HG02870 (cell line): ENCODE measurements at regions not wholly inside any gene's neighbourhood (a gene's known extent, or its start where the extent isn't known, plus 50 kb on each side); places are given as distances from the start of the nearest gene placed in this dataset.
"Not testable (repeated sequence)": the region's sequence is repeated elsewhere in the genome, so short reads cannot be mapped to it uniquely, and the experiment has no call there.

Experiments
- ATAC-seq: cut with Tn5 transposase; IDR thresholded peaks from one replicate; pipeline ENCODE4 v1.9.1; 2021; ENCODE audit warnings: mild to moderate bottlenecking, moderate library complexity; ENCODE audit not compliant: unreplicated experiment

GRCh38 chr7:79664884-79665676 lies 211.6 kb upstream of the MAGI2 start:
- no peak for ATAC-seq

GRCh38 chr7:79658304-79658703 lies 204.8 kb upstream of the MAGI2 start:
- ATAC-seq: no peak

DNA sequence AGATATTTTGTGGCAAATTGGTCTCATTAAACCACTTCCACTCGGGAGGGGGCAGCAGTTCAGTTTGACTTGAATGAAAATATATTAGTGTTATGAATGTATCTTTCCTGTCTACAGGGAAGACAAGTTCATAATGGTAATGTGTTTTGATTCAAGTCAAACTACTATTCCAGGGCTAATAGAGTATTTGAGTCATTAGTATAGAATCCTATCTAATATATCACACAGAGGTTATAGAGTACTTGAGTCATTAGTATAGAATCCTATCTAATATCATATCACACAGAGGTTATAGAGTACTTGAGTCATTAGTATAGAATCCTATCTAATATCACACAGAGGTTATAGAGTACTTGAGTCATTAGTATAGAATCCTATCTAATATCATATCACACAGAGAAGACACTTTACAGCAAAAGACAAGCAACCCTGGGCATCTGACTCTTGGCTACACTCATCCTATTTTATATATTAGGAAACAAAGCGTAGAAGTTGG lies 199.7 kb upstream of the MAGI2 start:
- ATAC-seq: no peak

DNA sequence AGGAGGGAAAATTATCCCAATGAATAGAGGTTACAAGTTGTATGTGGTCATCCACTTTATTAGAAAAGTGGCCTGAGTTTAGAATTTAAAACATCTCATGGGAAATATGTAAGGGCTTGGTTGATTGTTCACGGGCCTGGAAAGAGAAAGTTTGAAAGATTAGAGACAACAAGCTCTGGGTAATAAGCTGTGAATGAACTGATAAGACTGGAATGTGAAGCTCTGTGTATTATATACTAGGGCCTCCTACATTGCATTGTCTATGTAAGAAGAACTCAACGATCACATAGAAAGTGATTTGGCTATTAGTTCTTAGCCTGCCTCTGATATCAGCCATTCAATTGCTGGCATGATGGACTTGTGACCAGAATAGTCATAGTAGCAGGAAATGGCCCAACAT lies 199.2 kb upstream of the MAGI2 start:
- no peak for ATAC-seq

DNA sequence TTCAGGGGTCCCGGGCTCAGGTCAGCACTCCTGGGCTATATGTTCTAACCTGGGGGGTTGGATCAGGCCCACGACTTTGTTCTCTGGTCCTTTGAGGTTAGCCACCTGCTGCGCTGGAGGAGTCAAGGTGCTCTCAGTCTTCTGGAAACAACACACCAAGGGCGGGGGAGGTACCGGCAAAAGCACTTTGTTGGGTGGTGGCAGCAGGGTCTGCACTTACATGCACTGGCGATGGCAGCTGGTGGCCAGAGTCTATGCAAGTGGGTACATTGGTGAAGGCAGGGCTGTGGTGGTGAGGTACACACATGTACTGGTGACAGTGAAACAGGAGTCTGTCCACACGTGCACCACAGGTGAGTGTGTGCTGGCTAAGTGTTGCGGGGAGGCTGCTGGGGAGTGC lies 194.2 kb upstream of the MAGI2 start:
- ATAC-seq: no peak

DNA sequence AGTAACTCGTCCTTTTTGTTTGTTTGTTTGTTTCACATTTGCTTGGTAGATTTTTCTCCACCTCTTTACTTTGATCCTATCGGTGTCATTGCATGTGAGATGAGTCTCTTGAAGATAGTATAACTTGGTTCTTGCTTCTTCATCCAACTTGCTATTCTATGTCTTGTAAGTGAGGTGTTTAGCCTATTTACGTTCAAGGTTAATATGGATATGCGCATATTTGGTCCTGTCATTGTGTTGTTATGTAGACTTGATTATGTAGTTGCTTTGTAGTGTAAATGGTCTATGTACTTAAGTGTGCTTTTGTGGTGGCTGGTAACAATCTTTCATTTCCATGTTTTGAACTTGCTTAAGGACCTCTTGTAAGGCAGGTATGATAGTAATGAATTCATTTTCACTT lies 192.8 kb upstream of the MAGI2 start:
- no peak for ATAC-seq

- ATAC-seq: no peak
These were observed 183.4 kb upstream of the MAGI2 start for GRCh38 chr7:79636849-79637248.

DNA sequence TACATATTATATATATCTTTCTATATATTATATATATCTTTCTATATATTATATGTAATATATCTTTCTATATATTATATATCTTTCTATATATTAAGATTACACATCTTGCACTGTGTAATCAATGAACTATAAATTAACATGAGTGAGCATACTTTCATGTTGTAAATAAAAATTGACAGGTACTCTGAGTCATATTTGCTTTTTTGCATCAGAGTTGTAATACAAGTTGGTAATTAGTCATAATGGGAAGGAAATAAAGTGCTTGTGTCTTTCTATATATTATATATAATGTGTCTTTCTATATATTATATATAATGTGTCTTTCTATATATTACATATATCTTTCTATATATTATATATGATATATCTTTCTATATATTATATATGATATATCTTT lies 172.5 kb upstream of the MAGI2 start:
- not testable (repeated sequence) for ATAC-seq

DNA sequence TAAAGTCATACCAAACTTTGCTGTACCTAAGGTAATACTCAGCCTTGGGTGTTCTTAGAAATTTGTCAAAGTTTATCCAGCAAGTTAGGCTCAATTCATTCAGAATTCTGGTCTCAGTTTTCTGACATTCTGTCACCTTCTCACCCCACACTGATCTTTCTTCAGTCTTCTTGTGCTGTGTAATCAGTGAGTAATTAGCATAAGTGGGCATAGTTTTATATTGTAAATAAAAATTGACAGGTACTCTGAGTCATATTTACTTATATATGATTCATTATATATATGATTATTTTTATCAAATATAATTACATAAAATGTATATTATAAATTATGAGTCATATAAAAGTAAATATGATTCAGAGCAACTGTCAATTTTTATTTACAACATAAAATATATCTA lies 170.9 kb upstream of the MAGI2 start:
- no peak for ATAC-seq

GRCh38 chr7:79622781-79623180 lies 169.3 kb upstream of the MAGI2 start:
- ATAC-seq: no peak

GRCh38 chr7:79620291-79620690 lies 166.8 kb upstream of the MAGI2 start:
- no peak for ATAC-seq

- no peak for ATAC-seq
These were observed 165.7 kb upstream of the MAGI2 start for GRCh38 chr7:79619216-79619615.

DNA sequence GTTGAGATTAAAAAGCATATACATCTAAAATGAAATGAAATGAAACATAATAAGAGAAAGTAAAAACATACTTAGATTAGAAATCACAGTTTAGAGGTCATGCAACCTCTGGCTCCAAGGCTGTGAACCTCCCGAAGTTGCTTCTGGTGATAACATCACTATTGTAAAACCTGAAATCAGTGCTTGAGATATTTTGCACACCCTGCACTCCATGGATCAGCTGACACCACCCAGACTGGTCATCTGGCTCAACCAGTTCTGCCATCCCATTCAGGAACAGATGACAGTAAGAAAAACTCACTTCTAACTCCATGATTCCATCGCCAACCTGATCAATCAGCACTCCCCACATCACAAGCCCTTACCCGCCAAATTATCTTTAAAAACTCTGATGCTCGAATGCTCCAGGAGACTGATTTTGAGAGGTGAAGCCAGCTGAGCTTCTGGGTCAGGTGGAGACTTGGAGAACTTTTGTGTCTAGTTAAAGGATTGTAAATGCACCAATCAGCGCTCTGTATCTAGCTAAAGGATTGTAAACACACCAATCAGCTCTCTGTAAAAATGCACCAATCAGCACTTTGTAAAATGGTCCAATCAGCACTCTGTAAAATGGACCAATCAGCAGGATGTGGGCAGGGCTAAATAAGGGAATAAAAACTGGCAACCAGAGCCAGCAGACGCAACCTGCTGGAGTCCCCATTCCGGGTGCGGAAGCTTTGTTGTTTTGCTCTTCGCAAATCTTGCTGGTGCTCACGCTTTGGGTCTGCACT lies 162.6 kb upstream of the MAGI2 start:
- ATAC-seq: no peak

- ATAC-seq: no peak
These were observed 162.0 kb upstream of the MAGI2 start for GRCh38 chr7:79615466-79615865.

DNA sequence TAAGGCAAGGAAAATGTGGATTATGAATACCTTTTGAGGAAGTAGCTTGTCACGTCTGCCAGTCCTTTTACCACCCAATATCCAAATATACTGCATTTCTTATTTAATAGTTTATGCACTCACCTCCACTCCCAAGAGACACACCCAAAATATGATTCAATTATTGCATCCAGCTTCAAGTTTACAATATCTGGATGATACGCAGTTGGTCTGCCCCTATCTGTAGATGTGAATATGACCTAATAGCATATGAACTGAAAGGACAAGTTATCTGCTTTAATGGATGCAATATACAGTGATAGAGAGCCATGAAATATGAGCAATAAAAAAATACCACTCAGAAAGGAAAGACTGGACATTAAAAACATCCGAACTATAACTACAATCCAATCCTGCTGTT lies 159.4 kb upstream of the MAGI2 start:
- ATAC-seq: no peak

GRCh38 chr7:79612022-79612421 lies 158.6 kb upstream of the MAGI2 start:
- no peak for ATAC-seq

- no peak for ATAC-seq
These were observed 157.4 kb upstream of the MAGI2 start for GRCh38 chr7:79610748-79611304.

GRCh38 chr7:79610313-79610712 lies 156.8 kb upstream of the MAGI2 start:
- no peak for ATAC-seq

GRCh38 chr7:79608005-79608404 lies 154.5 kb upstream of the MAGI2 start:
- ATAC-seq: no peak

DNA sequence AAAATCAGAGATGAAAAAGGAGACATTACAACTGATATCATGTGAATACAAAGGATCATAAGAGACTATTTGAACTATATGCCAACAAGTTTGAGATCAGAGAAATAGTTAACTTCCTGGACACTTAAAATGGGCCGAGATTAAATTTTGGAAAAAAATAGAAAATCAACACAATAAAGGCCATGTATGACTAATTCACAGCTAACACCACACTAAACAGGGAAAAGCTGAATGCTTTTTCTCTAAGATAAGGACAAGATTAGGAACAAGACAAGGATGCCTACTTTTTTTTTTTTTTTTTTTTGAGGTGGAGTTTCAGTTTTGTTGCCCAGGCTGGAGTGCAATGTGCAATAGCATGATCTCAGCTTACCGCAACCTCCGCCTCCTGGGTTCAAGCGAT lies 151.4 kb upstream of the MAGI2 start:
- ATAC-seq: no peak

- no peak for ATAC-seq
These were observed 144.9 kb upstream of the MAGI2 start for GRCh38 chr7:79598351-79598750.

GRCh38 chr7:79594671-79595070 lies 141.2 kb upstream of the MAGI2 start:
- ATAC-seq: not testable (repeated sequence)
